Hematopoietic multipotent progenitor cell treated with erythropoietin and hydrocortisone succinate and interleukin-3 and kit ligand, for 8 days (in vitro differentiated cells): ENCODE measurements at regions not wholly inside any gene's neighbourhood (a gene's known extent, or its start where the extent isn't known, plus 50 kb on each side); places are given as distances from the start of the nearest gene placed in this dataset.

Source experiments
- DNase-seq: peaks from one replicate; pipeline ENCODE4 v3.0.0-alpha.2; 2015

- DNase-seq: no peak
Observed at GRCh38 chr9:89748831-89749499, 144.2 kb downstream of the GADD45G start.

- no peak for DNase-seq
Observed at GRCh38 chr9:89749500-89750116, 144.8 kb downstream of the GADD45G start.

GRCh38 chr9:89750117-89750791 is 145.4 kb downstream of the GADD45G start:
- DNase-seq: no peak

GRCh38 chr9:89751079-89751825 is 146.4 kb downstream of the GADD45G start:
- no peak for DNase-seq

- DNase-seq: no peak
Observed at GRCh38 chr9:89752154-89752553, 147.3 kb downstream of the GADD45G start.

GRCh38 chr9:89753472-89754055 is 148.8 kb downstream of the GADD45G start:
- no peak for DNase-seq

GRCh38 chr9:89754193-89754592 is 149.4 kb downstream of the GADD45G start:
- DNase-seq: no peak

- DNase-seq: no peak
Observed at GRCh38 chr9:89755821-89756220, 151.0 kb downstream of the GADD45G start.

GRCh38 chr9:89756891-89757537 is 152.2 kb downstream of the GADD45G start:
- DNase-seq: no peak

GRCh38 chr9:89757776-89758528 is 153.1 kb downstream of the GADD45G start:
- DNase-seq: no peak

GRCh38 chr9:89759572-89759971 is 154.8 kb downstream of the GADD45G start:
- DNase-seq: no peak

- no peak for DNase-seq
Observed at GRCh38 chr9:89760123-89760522, 155.3 kb downstream of the GADD45G start.

- no peak for DNase-seq
Observed at GRCh38 chr9:89764217-89764616, 159.4 kb downstream of the GADD45G start.

GRCh38 chr9:89765211-89765946 is 160.6 kb downstream of the GADD45G start:
- no peak for DNase-seq

- DNase-seq: no peak
Observed at GRCh38 chr9:89766991-89767390, 162.2 kb downstream of the GADD45G start.

GRCh38 chr9:89768051-89768450 is 163.2 kb downstream of the GADD45G start:
- DNase-seq: no peak

- DNase-seq: no peak
Observed at GRCh38 chr9:89768650-89769071, 163.8 kb downstream of the GADD45G start.

- no peak for DNase-seq
Observed at GRCh38 chr9:89770531-89771174, 165.8 kb downstream of the GADD45G start.

GRCh38 chr9:89771205-89771604 is 166.4 kb downstream of the GADD45G start:
- DNase-seq: no peak

- no peak for DNase-seq
Observed at GRCh38 chr9:89773170-89773569, 168.4 kb downstream of the GADD45G start.
